ENCODE measurements at regions not wholly inside any gene's neighbourhood (a gene's known extent, or its start where the extent isn't known, plus 50 kb on each side); places are given as distances from the start of the nearest gene placed in this dataset.
A peak's percentile ranks its signal among the peaks of the same experiment; 100 is the strongest.

DNA sequence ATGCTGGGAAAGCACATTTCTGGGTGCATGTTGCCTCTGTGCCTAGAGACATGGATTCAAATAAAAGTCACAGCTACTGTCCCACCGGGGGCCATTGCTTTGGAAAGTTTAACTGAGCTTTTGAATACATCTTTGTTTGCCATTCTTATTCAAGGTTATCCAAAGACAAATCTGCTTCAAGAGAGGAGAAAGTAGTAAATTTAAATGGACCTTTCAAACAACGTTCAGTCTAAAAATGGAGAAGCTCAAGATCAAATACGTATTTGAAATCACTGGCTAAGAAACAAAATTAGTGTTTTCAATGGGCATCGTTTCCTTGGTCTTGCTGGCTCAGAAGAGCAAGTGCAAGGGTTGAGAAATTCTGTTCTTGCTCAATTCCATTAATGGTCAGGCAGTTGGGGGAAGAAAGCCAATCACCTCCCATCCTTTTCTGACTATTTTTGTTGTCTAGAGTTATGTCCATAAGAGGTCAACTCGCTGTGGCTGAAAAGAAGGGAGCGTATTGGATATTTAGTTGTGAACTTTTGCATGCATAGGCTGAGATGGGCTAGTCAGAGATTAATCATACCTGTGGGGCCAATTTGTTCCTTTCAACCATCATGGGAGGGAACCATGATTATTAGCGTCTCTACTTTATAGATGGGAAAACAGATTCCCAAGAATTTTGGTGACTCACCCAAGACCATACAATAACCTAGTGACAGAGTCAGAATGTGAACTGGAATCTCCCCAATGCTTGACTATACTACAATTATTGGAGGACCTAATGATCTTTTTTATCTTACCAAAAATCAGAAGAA is 276.2 kb upstream of the TNC start:
- Histone ChIP-seq H3K9me3 (ENCODE audit: control insufficient read depth in 2 of 2, insufficient read depth in 1 of 2, low read depth in 1 of 2, low read length in 1 of 2) (no peaks in the 10 kb centered on the region), H3K4me3 (ENCODE audit: low read depth in 1 of 3, low read length in 3 of 3) (no peak overlapping the region), H3K27ac (ENCODE audit: low read depth in 1 of 3, low read length in 2 of 3) (no peak overlapping the region), H3K4me1 (ENCODE audit: control insufficient read depth in 3 of 3, insufficient read depth in 2 of 3, low read depth in 1 of 3, low read length in 2 of 3) (no peaks in the 10 kb centered on the region), H3K27me3 (ENCODE audit: control insufficient read depth in 3 of 3, insufficient read depth in 3 of 3, low read length in 3 of 3) (no peaks in the 10 kb centered on the region), H3K36me3 (ENCODE audit: control insufficient read depth in 3 of 3, insufficient read depth in 2 of 3, low read depth in 1 of 3, low read length in 3 of 3) (no peaks in the 10 kb centered on the region)
- DNase-seq (no peak), FAIRE-seq (no peak)
- WGBS, 3 donors = 78 to 90% (median 87%) methylated on average over 7 of the region's 7 CpGs

DNA sequence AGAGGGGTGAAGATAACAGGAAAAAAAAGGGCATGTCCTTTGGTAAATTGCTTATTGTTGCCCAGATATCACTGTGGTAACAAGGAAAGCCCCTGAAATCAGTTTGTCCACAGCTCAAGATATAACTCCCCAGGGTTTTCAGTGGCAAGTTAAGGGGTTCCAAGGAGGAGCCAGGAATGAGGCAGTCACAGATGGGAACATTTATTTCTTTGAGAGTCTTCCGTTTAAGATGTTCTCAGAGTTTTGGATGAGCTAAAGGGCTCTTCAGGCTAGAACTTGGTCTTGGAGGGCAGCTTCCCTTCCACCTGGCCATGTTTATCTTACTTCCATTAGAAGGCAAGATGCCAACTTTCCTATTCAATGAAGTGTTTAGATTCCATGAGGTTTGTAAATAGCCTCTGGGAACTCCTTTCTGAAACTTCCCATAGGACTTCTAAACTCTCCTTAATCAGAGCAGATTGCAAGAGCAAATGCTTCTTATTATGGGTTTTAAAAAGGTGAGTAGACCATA is 277.6 kb upstream of the TNC start:
- Histone ChIP-seq H3K27me3 (ENCODE audit: control insufficient read depth in 3 of 3, insufficient read depth in 3 of 3, low read length in 3 of 3) (no peaks in the 10 kb centered on the region), H3K4me3 (ENCODE audit: low read depth in 1 of 3, low read length in 3 of 3) (no peak overlapping the region), H3K36me3 (ENCODE audit: control insufficient read depth in 3 of 3, insufficient read depth in 2 of 3, low read depth in 1 of 3, low read length in 3 of 3) (no peaks in the 10 kb centered on the region), H3K27ac (ENCODE audit: low read depth in 1 of 3, low read length in 2 of 3) (no peak overlapping the region), H3K9me3 (ENCODE audit: control insufficient read depth in 2 of 2, insufficient read depth in 1 of 2, low read depth in 1 of 2, low read length in 1 of 2) (no peaks in the 10 kb centered on the region), H3K4me1 (ENCODE audit: control insufficient read depth in 3 of 3, insufficient read depth in 2 of 3, low read depth in 1 of 3, low read length in 2 of 3) (no peaks in the 10 kb centered on the region)
- FAIRE-seq = no peak
- peak in 1 of 2 donors; percentile 12 for DNase-seq
- 51 to 78% (median 71%) methylated on average over 1 of the region's 1 CpG for WGBS, 3 donors

DNA sequence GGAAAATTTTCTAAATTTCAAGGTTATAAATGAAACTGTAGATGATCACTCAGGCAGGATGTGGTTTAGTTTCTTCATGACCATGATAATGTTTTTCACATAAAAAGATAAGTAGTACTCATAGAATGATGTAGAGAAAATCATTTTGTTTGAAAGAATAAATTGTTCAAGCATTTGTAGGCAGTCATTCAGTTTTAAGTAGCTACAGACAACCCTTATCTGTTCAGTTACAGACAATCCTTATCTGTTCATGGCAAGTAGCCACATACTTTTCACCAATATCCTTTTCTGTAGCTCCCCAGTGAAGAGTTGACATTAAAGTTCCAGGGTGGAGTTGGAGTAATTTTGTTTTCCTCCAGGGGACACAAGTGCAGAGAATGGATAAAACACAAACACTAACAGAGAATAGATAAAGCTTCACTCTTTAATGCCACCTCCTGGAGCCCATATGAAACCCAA is 278.1 kb upstream of the TNC start:
- no peaks in the 10 kb centered on the region for H3K27me3 ChIP-seq (ENCODE audit: control insufficient read depth in 3 of 3, insufficient read depth in 3 of 3, low read length in 3 of 3)
- H3K9me3 ChIP-seq (ENCODE audit: control insufficient read depth in 2 of 2, insufficient read depth in 1 of 2, low read depth in 1 of 2, low read length in 1 of 2) = no peaks in the 10 kb centered on the region
- DNase-seq = no peak
- no peaks in the 10 kb centered on the region for H3K4me1 ChIP-seq (ENCODE audit: control insufficient read depth in 3 of 3, insufficient read depth in 2 of 3, low read depth in 1 of 3, low read length in 2 of 3)
- no peak overlapping the region for H3K27ac ChIP-seq (ENCODE audit: low read depth in 1 of 3, low read length in 2 of 3)
- H3K4me3 ChIP-seq (ENCODE audit: low read depth in 1 of 3, low read length in 3 of 3) = no peak overlapping the region
- H3K36me3 ChIP-seq (ENCODE audit: control insufficient read depth in 3 of 3, insufficient read depth in 2 of 3, low read depth in 1 of 3, low read length in 3 of 3) = no peaks in the 10 kb centered on the region
- no peak for FAIRE-seq

DNA sequence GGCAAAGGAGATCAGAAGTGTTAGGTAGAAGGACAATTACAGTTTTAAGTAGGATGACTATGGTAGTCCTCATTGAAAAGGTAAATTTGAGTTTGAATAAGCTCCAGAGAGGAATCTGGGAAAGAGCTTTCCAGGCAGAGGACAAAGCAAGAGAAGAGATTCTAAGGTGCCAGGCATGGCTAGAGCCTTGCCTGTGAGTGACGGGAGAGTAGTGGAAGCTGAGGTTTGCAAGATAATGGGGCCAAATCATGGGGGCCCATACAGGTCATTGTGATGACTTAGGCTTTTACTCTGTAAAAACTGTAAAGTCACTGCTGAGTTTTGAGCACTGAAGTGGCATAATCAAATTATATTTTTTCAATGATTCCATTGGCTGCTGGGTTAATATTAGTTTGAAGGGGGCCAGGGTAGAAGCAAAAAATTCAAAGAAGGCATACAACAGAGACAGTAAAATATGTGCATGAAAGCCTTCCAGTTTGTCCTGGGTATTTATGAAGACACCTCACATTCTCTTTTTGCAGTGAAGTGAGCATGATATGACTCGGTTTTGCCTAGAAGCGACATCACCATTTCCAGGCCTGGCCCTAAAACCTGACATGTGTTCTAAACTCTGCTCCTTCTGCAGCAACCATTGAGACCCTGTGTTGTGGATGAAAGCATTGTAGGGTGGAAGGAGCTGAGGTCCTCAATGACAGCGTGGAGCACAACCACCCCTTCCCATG is 279.8 kb upstream of the TNC start:
- H3K4me3 ChIP-seq (ENCODE audit: low read depth in 1 of 3, low read length in 3 of 3) = no peak overlapping the region
- H3K27ac ChIP-seq (ENCODE audit: low read depth in 1 of 3, low read length in 2 of 3) = no peak overlapping the region
- WGBS, 3 donors = 88 to 94% (median 89%) methylated on average over 4 of the region's 4 CpGs
- DNase-seq (no peak), FAIRE-seq (no peak)
- no peaks in the 10 kb centered on the region for H3K4me1 ChIP-seq (ENCODE audit: control insufficient read depth in 3 of 3, insufficient read depth in 2 of 3, low read depth in 1 of 3, low read length in 2 of 3)
- H3K9me3 ChIP-seq (ENCODE audit: control insufficient read depth in 2 of 2, insufficient read depth in 1 of 2, low read depth in 1 of 2, low read length in 1 of 2) = no peaks in the 10 kb centered on the region
- H3K27me3 ChIP-seq (ENCODE audit: control insufficient read depth in 3 of 3, insufficient read depth in 3 of 3, low read length in 3 of 3) = no peaks in the 10 kb centered on the region
- H3K36me3 ChIP-seq (ENCODE audit: control insufficient read depth in 3 of 3, insufficient read depth in 2 of 3, low read depth in 1 of 3, low read length in 3 of 3) = no peaks in the 10 kb centered on the region

DNA sequence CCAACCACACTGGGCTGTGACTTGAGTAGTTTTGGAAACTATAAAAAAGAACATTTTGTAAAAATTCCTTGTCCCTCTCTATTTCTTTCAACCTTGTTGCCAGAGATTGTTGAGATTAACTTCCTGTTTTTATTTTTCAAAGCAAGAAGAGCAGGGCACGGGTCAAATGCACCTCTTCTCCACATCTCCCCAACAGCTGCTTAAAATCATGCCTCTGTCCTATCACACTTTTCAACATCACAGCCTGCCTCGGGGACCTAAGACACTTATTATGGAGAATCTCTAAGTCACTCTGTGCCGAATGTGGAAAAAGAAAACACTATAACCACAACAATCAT is 280.3 kb upstream of the TNC start:
- H3K36me3 ChIP-seq (ENCODE audit: control insufficient read depth in 3 of 3, insufficient read depth in 2 of 3, low read depth in 1 of 3, low read length in 3 of 3) = no peaks in the 10 kb centered on the region
- H3K9me3 ChIP-seq (ENCODE audit: control insufficient read depth in 2 of 2, insufficient read depth in 1 of 2, low read depth in 1 of 2, low read length in 1 of 2) = no peaks in the 10 kb centered on the region
- no peak overlapping the region for H3K4me3 ChIP-seq (ENCODE audit: low read depth in 1 of 3, low read length in 3 of 3)
- H3K27me3 ChIP-seq (ENCODE audit: control insufficient read depth in 3 of 3, insufficient read depth in 3 of 3, low read length in 3 of 3) = no peaks in the 10 kb centered on the region
- no peak for FAIRE-seq
- no peak for DNase-seq
- WGBS, 3 donors = 64 to 92% (median 72%) methylated on average over 3 of the region's 3 CpGs
- no peaks in the 10 kb centered on the region for H3K4me1 ChIP-seq (ENCODE audit: control insufficient read depth in 3 of 3, insufficient read depth in 2 of 3, low read depth in 1 of 3, low read length in 2 of 3)
- H3K27ac ChIP-seq (ENCODE audit: low read depth in 1 of 3, low read length in 2 of 3) = no peak overlapping the region

DNA sequence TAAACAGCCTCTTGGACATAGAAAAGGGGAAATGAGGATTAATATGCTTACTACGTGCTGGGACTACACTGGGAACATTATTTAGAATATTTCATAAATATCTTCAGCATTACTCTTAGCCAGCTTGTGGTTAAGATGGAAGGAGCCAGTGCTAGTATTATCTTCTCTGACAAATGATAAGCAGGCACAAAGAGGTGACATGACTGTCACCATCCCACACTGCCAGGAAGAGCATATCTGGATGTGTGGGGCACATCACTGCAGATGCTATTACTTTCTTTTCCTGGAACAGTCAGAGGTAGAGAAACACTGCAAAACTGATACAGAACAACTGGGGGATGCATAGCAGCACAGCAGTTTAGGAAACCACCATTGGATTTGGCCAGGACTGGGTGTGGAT is 281.0 kb upstream of the TNC start:
- FAIRE-seq (no peak), DNase-seq (no peak)
- H3K27me3 ChIP-seq (ENCODE audit: control insufficient read depth in 3 of 3, insufficient read depth in 3 of 3, low read length in 3 of 3) = no peaks in the 10 kb centered on the region
- H3K9me3 ChIP-seq (ENCODE audit: control insufficient read depth in 2 of 2, insufficient read depth in 1 of 2, low read depth in 1 of 2, low read length in 1 of 2) = no peaks in the 10 kb centered on the region
- H3K36me3 ChIP-seq (ENCODE audit: control insufficient read depth in 3 of 3, insufficient read depth in 2 of 3, low read depth in 1 of 3, low read length in 3 of 3) = no peaks in the 10 kb centered on the region
- H3K4me3 ChIP-seq (ENCODE audit: low read depth in 1 of 3, low read length in 3 of 3) = no peak overlapping the region
- H3K27ac ChIP-seq (ENCODE audit: low read depth in 1 of 3, low read length in 2 of 3) = no peak overlapping the region
- H3K4me1 ChIP-seq (ENCODE audit: control insufficient read depth in 3 of 3, insufficient read depth in 2 of 3, low read depth in 1 of 3, low read length in 2 of 3) = no peaks in the 10 kb centered on the region
- WGBS, 3 donors = 62 to 88% (median 77%) methylated on average over 1 of the region's 1 CpG

DNA sequence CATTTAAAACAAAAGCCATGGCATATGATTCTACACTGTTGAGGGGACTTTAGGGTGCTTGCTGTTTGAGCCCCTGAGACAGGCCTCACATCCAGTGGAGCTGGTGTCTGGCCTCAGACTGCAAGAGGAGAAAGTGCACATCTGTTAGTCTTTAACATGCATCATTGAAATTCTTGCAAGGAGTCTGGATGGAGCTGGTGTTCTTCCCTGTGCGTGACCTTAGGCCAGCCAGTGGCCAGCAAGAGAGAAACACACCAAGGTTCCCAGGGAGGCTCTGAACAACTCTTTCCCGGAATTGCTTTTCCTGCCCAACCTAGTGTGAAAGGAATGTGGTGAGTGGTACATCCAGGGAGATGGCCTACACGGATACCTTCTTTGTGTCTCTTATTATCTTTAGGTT is 282.8 kb upstream of the TNC start:
- H3K27ac ChIP-seq (ENCODE audit: low read depth in 1 of 3, low read length in 2 of 3) = no peak overlapping the region
- no peaks in the 10 kb centered on the region for H3K36me3 ChIP-seq (ENCODE audit: control insufficient read depth in 3 of 3, insufficient read depth in 2 of 3, low read depth in 1 of 3, low read length in 3 of 3)
- WGBS, 3 donors = 84 to 95% (median 86%) methylated on average over 3 of the region's 3 CpGs
- H3K4me3 ChIP-seq (ENCODE audit: low read depth in 1 of 3, low read length in 3 of 3) = no peak overlapping the region
- H3K27me3 ChIP-seq (ENCODE audit: control insufficient read depth in 3 of 3, insufficient read depth in 3 of 3, low read length in 3 of 3) = no peaks in the 10 kb centered on the region
- no peaks in the 10 kb centered on the region for H3K9me3 ChIP-seq (ENCODE audit: control insufficient read depth in 2 of 2, insufficient read depth in 1 of 2, low read depth in 1 of 2, low read length in 1 of 2)
- DNase-seq (no peak), FAIRE-seq (no peak)
- no peaks in the 10 kb centered on the region for H3K4me1 ChIP-seq (ENCODE audit: control insufficient read depth in 3 of 3, insufficient read depth in 2 of 3, low read depth in 1 of 3, low read length in 2 of 3)

DNA sequence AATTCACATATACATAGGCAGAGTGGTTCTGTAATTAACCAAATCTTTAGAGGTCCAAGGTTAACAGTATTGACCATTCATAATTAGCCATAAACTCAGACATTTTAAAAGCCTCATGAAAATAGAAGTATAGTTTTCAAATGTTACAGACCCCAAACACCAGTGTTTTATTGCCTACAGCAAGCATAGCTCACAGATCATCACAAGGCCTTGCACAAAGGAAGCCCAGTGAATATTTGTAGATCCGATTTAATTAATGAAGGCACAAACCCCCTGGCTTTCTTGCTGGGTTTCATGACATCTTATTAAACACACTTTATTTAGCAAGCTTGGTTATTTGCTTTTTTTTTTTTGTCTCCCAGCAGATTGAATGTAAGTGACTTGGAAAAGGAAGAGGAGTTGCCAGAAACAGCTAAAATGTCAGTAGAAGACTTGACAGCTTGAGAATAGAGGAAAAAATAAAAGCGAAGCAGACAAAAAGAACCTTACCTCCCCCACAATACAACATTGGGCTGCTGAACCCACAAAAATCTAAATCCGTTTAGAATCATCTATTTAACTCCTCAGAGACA is 283.9 kb upstream of the TNC start:
- Histone ChIP-seq H3K27me3 (ENCODE audit: control insufficient read depth in 3 of 3, insufficient read depth in 3 of 3, low read length in 3 of 3) (no peaks in the 10 kb centered on the region), H3K9me3 (ENCODE audit: control insufficient read depth in 2 of 2, insufficient read depth in 1 of 2, low read depth in 1 of 2, low read length in 1 of 2) (no peaks in the 10 kb centered on the region), H3K36me3 (ENCODE audit: control insufficient read depth in 3 of 3, insufficient read depth in 2 of 3, low read depth in 1 of 3, low read length in 3 of 3) (no peaks in the 10 kb centered on the region), H3K4me1 (ENCODE audit: control insufficient read depth in 3 of 3, insufficient read depth in 2 of 3, low read depth in 1 of 3, low read length in 2 of 3) (no peaks in the 10 kb centered on the region), H3K27ac (ENCODE audit: low read depth in 1 of 3, low read length in 2 of 3) (no peak overlapping the region), H3K4me3 (ENCODE audit: low read depth in 1 of 3, low read length in 3 of 3) (no peak overlapping the region)
- no peak for FAIRE-seq
- 72 to 74% (median 74%) methylated on average over 3 of the region's 3 CpGs for WGBS, 3 donors
- no peak for DNase-seq
